GM23338 (cell line): ENCODE measurements at regions not wholly inside any gene's neighbourhood (a gene's known extent, or its start where the extent isn't known, plus 50 kb on each side); places are given as distances from the start of the nearest gene placed in this dataset.

ENCODE experiments used
- ATAC-seq: fragments of 200-7000 bp; cut with Tn5 transposase; 3 replicates; pipeline ENCODE4 v1.9.1; 2020
- DNase-seq: peaks from one replicate; pipeline ENCODE4 v3.0.0-alpha.2; 2015; ENCODE audit warnings: low spot score
- H2AFZ ChIP-seq: fragments of 200-600 bp; sonication (generic); 2 replicates; pipeline ENCODE4 v1.8.0; 2016; ENCODE audit warnings: antibody characterized with exemption, mild to moderate bottlenecking, moderate library complexity
- H3F3A ChIP-seq: fragments of 200-600 bp; sonication (generic); replicated peaks from 2 replicates; pipeline ENCODE4 v1.8.0; 2017; ENCODE audit warnings: antibody characterized with exemption, mixed run types, low read depth
- H3K27ac ChIP-seq: fragments of 200-600 bp; sonication (generic); 2 replicates; pipeline ENCODE4 v1.6.1; 2016; ENCODE audit warnings: low read depth
- H3K27me3 ChIP-seq: fragments of 200-600 bp; sonication (generic); 2 replicates; pipeline ENCODE4 v1.8.0; 2016; ENCODE audit warnings: mild to moderate bottlenecking, mixed run types, moderate library complexity; ENCODE audit not compliant: insufficient read depth
- H3K36me3 ChIP-seq: fragments of 200-600 bp; sonication (generic); 2 replicates; pipeline ENCODE4 v1.8.0; 2016; ENCODE audit warnings: mild to moderate bottlenecking; ENCODE audit not compliant: insufficient read depth
- H3K4me1 ChIP-seq: fragments of 200-600 bp; sonication (generic); 2 replicates; pipeline ENCODE4 v1.8.0; 2016; ENCODE audit warnings: mild to moderate bottlenecking, moderate library complexity; ENCODE audit not compliant: insufficient read depth
- H3K4me2 ChIP-seq: fragments of 200-600 bp; sonication (generic); 2 replicates; pipeline ENCODE4 v1.7.1; 2017; ENCODE audit warnings: mixed run types
- H3K4me3 ChIP-seq: fragments of 200-600 bp; sonication (generic); 2 replicates; pipeline ENCODE4 v1.6.1; 2016; ENCODE audit warnings: mixed run types
- H3K79me2 ChIP-seq: fragments of 200-600 bp; sonication (generic); replicated peaks from 2 replicates; pipeline ENCODE4 v1.8.0; 2017; ENCODE audit warnings: mild to moderate bottlenecking; ENCODE audit not compliant: insufficient read depth
- H3K9me2 ChIP-seq: fragments of 200-600 bp; sonication (generic); 2 replicates; pipeline ENCODE4 v1.8.0; 2017; ENCODE audit not compliant: insufficient read depth
- H4K20me1 ChIP-seq: fragments of 200-600 bp; sonication (generic); replicated peaks from 2 replicates; pipeline ENCODE4 v1.8.0; 2017; ENCODE audit warnings: mild to moderate bottlenecking; ENCODE audit not compliant: insufficient read depth
- H3K27ac Mint-ChIP-seq: 2 replicates; pipeline ENCODE4 v1.8.0; 2020; ENCODE audit warnings: inconsistent platforms, mild to moderate bottlenecking, moderate library complexity, mixed read lengths
- H3K27me3 Mint-ChIP-seq: 3 replicates; pipeline ENCODE4 v1.8.0; 2022; ENCODE audit warnings: low read depth, mild to moderate bottlenecking, moderate library complexity, mixed read lengths, inconsistent platforms; ENCODE audit not compliant: insufficient read depth, poor library complexity
- H3K36me3 Mint-ChIP-seq: 3 replicates; pipeline ENCODE4 v1.8.0; 2021; ENCODE audit warnings: low read depth, mild to moderate bottlenecking, inconsistent platforms, moderate library complexity, mixed read lengths
- H3K4me1 Mint-ChIP-seq: 3 replicates; pipeline ENCODE4 v1.8.0; 2020; ENCODE audit warnings: mild to moderate bottlenecking, inconsistent platforms, mixed read lengths
- H3K4me3 Mint-ChIP-seq: 3 replicates; pipeline ENCODE4 v1.8.0; 2021; ENCODE audit warnings: moderate library complexity, mild to moderate bottlenecking, inconsistent platforms, mixed read lengths
- H3K9me3 Mint-ChIP-seq: 3 replicates; pipeline ENCODE4 v1.8.0; 2020; ENCODE audit warnings: moderate library complexity, mild to moderate bottlenecking, inconsistent platforms, mixed read lengths
- CREB1 ChIP-seq: fragments of 250-450 bp; sonication (Bioruptor Pico); IDR thresholded peaks from 2 replicates; pipeline ENCODE4 v1.5.0; 2020; ENCODE audit warnings: low read depth, mild to moderate bottlenecking, moderate library complexity
- ETS1 ChIP-seq: IDR thresholded peaks from 2 replicates; pipeline ENCODE4 v1.6.1; 2016; ENCODE audit warnings: antibody characterized with exemption
- EZH2 ChIP-seq: fragments of 200-600 bp; sonication (generic); IDR thresholded peaks from one replicate; pipeline ENCODE4 v1.8.0; 2017; ENCODE audit warnings: antibody characterized with exemption, mild to moderate bottlenecking, low read depth; ENCODE audit not compliant: unreplicated experiment
- EZH2phosphoT487 ChIP-seq: fragments of 200-600 bp; sonication (generic); IDR thresholded peaks from one replicate; pipeline ENCODE4 v1.8.1; 2018; ENCODE audit warnings: antibody characterized with exemption; ENCODE audit not compliant: unreplicated experiment
- JUNB ChIP-seq: IDR thresholded peaks from one replicate; pipeline ENCODE4 v1.6.1; 2016; ENCODE audit warnings: antibody characterized with exemption; ENCODE audit not compliant: unreplicated experiment
- NANOG ChIP-seq: IDR thresholded peaks from 2 replicates; pipeline ENCODE4 v1.6.1; 2016; ENCODE audit warnings: antibody characterized with exemption, borderline replicate concordance
- POLR2AphosphoS5 ChIP-seq: IDR thresholded peaks from 2 replicates; pipeline ENCODE4 v1.6.1; 2016; ENCODE audit warnings: antibody characterized with exemption, low read depth
- REST ChIP-seq: IDR thresholded peaks from one replicate; pipeline ENCODE4 v1.6.1; 2018; ENCODE audit warnings: antibody characterized with exemption; ENCODE audit not compliant: unreplicated experiment
- STAT1 ChIP-seq: IDR thresholded peaks from one replicate; pipeline ENCODE4 v1.6.1; 2016; ENCODE audit warnings: antibody characterized with exemption; ENCODE audit not compliant: unreplicated experiment
- ZNF114 ChIP-seq: fragments of 250-450 bp; sonication (Bioruptor Pico); IDR thresholded peaks from 2 replicates; pipeline ENCODE4 v1.5.0; 2020; ENCODE audit warnings: mild to moderate bottlenecking, moderate library complexity
- ZNF331 ChIP-seq: fragments of 250-450 bp; sonication (Bioruptor Pico); IDR thresholded peaks from 2 replicates; pipeline ENCODE4 v1.5.0; 2020; ENCODE audit warnings: low read depth, mild to moderate bottlenecking, moderate library complexity
- ZNF462 ChIP-seq: fragments of 250-450 bp; sonication (Bioruptor Pico); IDR thresholded peaks from 2 replicates; pipeline ENCODE4 v1.5.0; 2020; ENCODE audit warnings: mild to moderate bottlenecking, moderate library complexity

GRCh38 chr5:24320643-24321042 is 324.1 kb downstream of the CDH10 start:
- no peak overlapping the region for H3K4me2 ChIP-seq
- H3K36me3 ChIP-seq = no peaks in the 10 kb centered on the region
- Mint-ChIP-seq H3K27me3 (no peaks in the 10 kb centered on the region), H3K4me1 (no peaks in the 10 kb centered on the region), H3K9me3 (peaks cover 11% of the 10 kb centered on the region), H3K4me3 (no peak overlapping the region), H3K36me3 (peaks cover 5% of the 10 kb centered on the region), H3K27ac (no peak overlapping the region)
- H3K79me2 ChIP-seq = no peaks in the 10 kb centered on the region
- H3K4me1 ChIP-seq = no peaks in the 10 kb centered on the region
- no peaks in the 10 kb centered on the region; the same call in 1 of the 2 replicates for H3K9me2 ChIP-seq
- no peak for DNase-seq
- H4K20me1 ChIP-seq = no peaks in the 10 kb centered on the region
- H2AFZ ChIP-seq = no peak overlapping the region
- no peak overlapping the region for H3K27ac ChIP-seq
- H3F3A ChIP-seq = no peaks in the 10 kb centered on the region
- no peak for ATAC-seq
- no peak overlapping the region for H3K4me3 ChIP-seq
- TF ChIP-seq ZNF462 (CRISPR knock-in tag) (no peak), CREB1 (CRISPR knock-in tag) (no peak), EZH2phosphoT487 (no peak), ZNF114 (CRISPR knock-in tag) (no peak), STAT1 (no peak), REST (no peak), ZNF331 (CRISPR knock-in tag) (no peak), ETS1 (no peak), POLR2AphosphoS5 (no peak), JUNB (no peak), NANOG (no peak), EZH2 (no peak)
- H3K27me3 ChIP-seq = no peaks in the 10 kb centered on the region
